CD14-positive monocyte (primary cell): ENCODE measurements at regions not wholly inside any gene's neighbourhood (a gene's known extent, or its start where the extent isn't known, plus 50 kb on each side); places are given as distances from the start of the nearest gene placed in this dataset.

ENCODE experiments used
- DNase-seq, 3 donors: peaks; one replicate each; pipeline ENCODE4 v3.0.0-alpha.2; 2011 to 2022
- H2AFZ ChIP-seq: 2 replicates; pipeline ENCODE4 v1.6.0; 2012; ENCODE audit warnings: mild to moderate bottlenecking, low read depth, low read length, inconsistent platforms; ENCODE audit not compliant: insufficient read depth, poor library complexity, severe bottlenecking
- H3K27ac ChIP-seq, 2 donors: 1 replicate in 1 of 2; 2 replicates in 1 of 2; pipeline ENCODE4 v1.5.1; 2012 to 2013; ENCODE audit warnings: low read length in 2 of 2, control low read depth in 1 of 2, inconsistent platforms in 1 of 2, low read depth in 1 of 2, mild to moderate bottlenecking in 1 of 2
- H3K27me3 ChIP-seq, 2 donors: one replicate each; pipeline versions ENCODE4 v1.6.0 to v1.6.1; 2011 to 2013; ENCODE audit warnings: low read length in 2 of 2; ENCODE audit not compliant: control insufficient read depth in 2 of 2, insufficient read depth in 2 of 2
- H3K36me3 ChIP-seq, 2 donors: replicated peaks in 1 of 2; 1 replicate in 1 of 2; 2 replicates in 1 of 2; pipeline versions ENCODE4 v1.5.1 to v1.6.1; 2012 to 2013; ENCODE audit warnings: low read length in 2 of 2, control low read depth in 1 of 2, inconsistent platforms in 1 of 2, mild to moderate bottlenecking in 1 of 2; ENCODE audit not compliant: insufficient read depth in 2 of 2, control insufficient read depth in 1 of 2
- H3K4me1 ChIP-seq, 2 donors: 1 replicate in 1 of 2; 2 replicates in 1 of 2; pipeline versions ENCODE4 v1.5.1 to v1.6.1; 2012 to 2013; ENCODE audit warnings: low read length in 2 of 2, control low read depth in 1 of 2, inconsistent platforms in 1 of 2, mild to moderate bottlenecking in 1 of 2, moderate library complexity in 1 of 2; ENCODE audit not compliant: insufficient read depth in 2 of 2, control insufficient read depth in 1 of 2
- H3K4me2 ChIP-seq: replicated peaks from 2 replicates; pipeline ENCODE3; 2012; ENCODE audit warnings: low read length, moderate library complexity, mild to moderate bottlenecking; ENCODE audit not compliant: poor library complexity, severe bottlenecking; ENCODE audit errors: extremely low read depth
- H3K4me3 ChIP-seq, 3 experiments: fragments of 200-600 bp in 1 of 3; sonication (generic) in 1 of 3; replicated peaks in 1 of 3; 1 replicate in 2 of 3; 2 replicates in 1 of 3; pipeline ENCODE4 v1.5.1; 2011 to 2013; ENCODE audit warnings: low read length in 3 of 3, mild to moderate bottlenecking in 3 of 3, control low read depth in 2 of 3, low read depth in 2 of 3, inconsistent platforms in 1 of 3, moderate library complexity in 1 of 3
- H3K79me2 ChIP-seq: 2 replicates; pipeline ENCODE4 v1.6.0; 2012; ENCODE audit warnings: mild to moderate bottlenecking, control low read depth, inconsistent platforms, low read length, moderate library complexity; ENCODE audit not compliant: insufficient read depth
- H3K9ac ChIP-seq: 2 replicates; pipeline ENCODE4 v1.6.0; 2017; ENCODE audit warnings: low read length, mild to moderate bottlenecking; ENCODE audit not compliant: insufficient read depth, poor library complexity, severe bottlenecking
- H3K9me3 ChIP-seq, 2 donors: replicated peaks in 1 of 2; 1 replicate in 1 of 2; 2 replicates in 1 of 2; pipeline versions ENCODE4 v1.5.1 to v1.6.1; 2012 to 2013; ENCODE audit warnings: low read length in 2 of 2, control low read depth in 1 of 2; ENCODE audit not compliant: control insufficient read depth in 1 of 2, insufficient read depth in 1 of 2
- H4K20me1 ChIP-seq: 2 replicates; pipeline ENCODE4 v1.6.0; 2012; ENCODE audit warnings: mild to moderate bottlenecking, low read length, control low read depth, moderate library complexity; ENCODE audit not compliant: insufficient read depth
- H3K27ac Mint-ChIP-seq, 7 donors: one replicate each; pipeline ENCODE4 v1.8.0; 2020; ENCODE audit warnings: mild to moderate bottlenecking in 7 of 7, mixed read lengths in 7 of 7, moderate library complexity in 6 of 7, inconsistent platforms in 2 of 7
- H3K27me3 Mint-ChIP-seq, 3 donors: one replicate each; pipeline ENCODE4 v1.8.0; 2021 to 2022; ENCODE audit warnings: low read depth in 3 of 3, mild to moderate bottlenecking in 3 of 3, mixed read lengths in 3 of 3, moderate library complexity in 3 of 3, inconsistent platforms in 1 of 3
- H3K36me3 Mint-ChIP-seq, 2 donors: one replicate each; pipeline ENCODE4 v1.8.0; 2020; ENCODE audit warnings: mixed read lengths in 2 of 2, inconsistent platforms in 1 of 2, mild to moderate bottlenecking in 1 of 2
- H3K4me1 Mint-ChIP-seq: one replicate; pipeline ENCODE4 v1.8.0; 2020; ENCODE audit warnings: mild to moderate bottlenecking, mixed read lengths
- H3K4me3 Mint-ChIP-seq, 2 donors: one replicate each; pipeline ENCODE4 v1.8.0; 2020; ENCODE audit warnings: mild to moderate bottlenecking in 2 of 2, mixed read lengths in 2 of 2, moderate library complexity in 1 of 2
- H3K9me3 Mint-ChIP-seq, 7 donors: one replicate each; pipeline ENCODE4 v1.8.0; 2020 to 2022; ENCODE audit warnings: mixed read lengths in 7 of 7, mild to moderate bottlenecking in 6 of 7, moderate library complexity in 6 of 7, inconsistent platforms in 2 of 7
- CTCF ChIP-seq: fragments of 200-600 bp; IDR thresholded peaks from one replicate; pipeline ENCODE4 v1.8.0; 2022; ENCODE audit warnings: antibody characterized with exemption, mild to moderate bottlenecking
- WGBS: methylation state at CpG from one replicate; pipeline ENCODE4 v1.1.5; 2013; ENCODE audit warnings: missing lambda C conversion rate; ENCODE audit not compliant: insufficient coverage; 5-methylcytosine and 5-hydroxymethylcytosine counted together
- intact Hi-C, 2 donors: fragments of 100-400 bp; cut with micrococcal nuclease; formaldehyde crosslinking; loops; one replicate each; pipeline versions ENCODE4 v1.15.0 to v1.15.1; 2023

GRCh38 chr1:165050246-165050645, 306.3 kb downstream of the LMX1A start:
- no peak for DNase-seq
- intact Hi-C loops = no loop called here
- Histone ChIP-seq H4K20me1 (no peaks in the 10 kb centered on the region), H3K4me3 (no peak overlapping the region), H3K4me1 (no peaks in the 10 kb centered on the region), H3K9me3 (no peaks in the 10 kb centered on the region), H3K27ac (no peak overlapping the region), H3K27me3 (no peaks in the 10 kb centered on the region), H3K36me3 (no peaks in the 10 kb centered on the region), H3K9ac (no peak overlapping the region), H3K4me2 (no peak overlapping the region), H3K79me2 (no peaks in the 10 kb centered on the region), H2AFZ (no peak overlapping the region)
- H3K9me3 Mint-ChIP-seq = no peaks in the 10 kb centered on the region
- H3K4me3 Mint-ChIP-seq = no peak overlapping the region
- no peaks in the 10 kb centered on the region for H3K4me1 Mint-ChIP-seq
- no peak overlapping the region for H3K27ac Mint-ChIP-seq
- 90% methylated on average over 5 of the region's 5 CpGs for WGBS
- no peak for TF ChIP-seq CTCF
- peaks cover 1 to 3% (median 2%) of the 10 kb centered on the region in 3 donors for H3K27me3 Mint-ChIP-seq
- no peaks in the 10 kb centered on the region for H3K36me3 Mint-ChIP-seq

GRCh38 chr1:165047994-165048393, 308.5 kb downstream of the LMX1A start:
- DNase-seq = no peak
- no peaks in the 10 kb centered on the region for H3K9me3 ChIP-seq
- no peaks in the 10 kb centered on the region for H3K27me3 ChIP-seq
- no peaks in the 10 kb centered on the region for H3K36me3 ChIP-seq
- no peak overlapping the region for H3K27ac ChIP-seq
- H3K79me2 ChIP-seq = no peaks in the 10 kb centered on the region
- no peak overlapping the region for H3K9ac ChIP-seq
- intact Hi-C loops = no loop called here
- no peak overlapping the region for H3K27ac Mint-ChIP-seq
- H3K27me3 Mint-ChIP-seq = peaks cover 0 to 2% (median 1%) of the 10 kb centered on the region in 3 donors
- H3K4me1 Mint-ChIP-seq = no peaks in the 10 kb centered on the region
- H3K4me3 Mint-ChIP-seq = no peak overlapping the region
- H3K4me2 ChIP-seq = no peak overlapping the region
- 40% methylated on average over 1 of the region's 10 CpGs for WGBS
- no peaks in the 10 kb centered on the region for H3K36me3 Mint-ChIP-seq
- no peaks in the 10 kb centered on the region for H4K20me1 ChIP-seq
- TF ChIP-seq CTCF = no peak
- no peak overlapping the region for H2AFZ ChIP-seq
- H3K9me3 Mint-ChIP-seq = no peaks in the 10 kb centered on the region
- no peak overlapping the region for H3K4me3 ChIP-seq
- no peaks in the 10 kb centered on the region for H3K4me1 ChIP-seq
